ENCODE measurements at regions not wholly inside any gene's neighbourhood (a gene's known extent, or its start where the extent isn't known, plus 50 kb on each side); places are given as distances from the start of the nearest gene placed in this dataset.

- intact Hi-C loops (cut with micrococcal nuclease): no loop called here
- no peak for FAIRE-seq
- POLR2A ChIA-PET: no interaction called here
These were observed 476.0 kb downstream of the CSNK1G3 start for GRCh38 chr5:123987956-123988355.

GRCh38 chr5:123976379-123977033, 464.5 kb downstream of the CSNK1G3 start:
- H3K4me3 ChIP-seq (replicated peaks in 1 of 3; ENCODE audit: insufficient read depth in 1 of 3, low read depth in 1 of 3, low read length in 3 of 3): no peak overlapping the region
- dilution Hi-C loops (cut with MboI; ENCODE audit: extremely low pct_ligation_motif_present, low sequenced_read_pairs) (no loop called here), intact Hi-C loops (cut with micrococcal nuclease) (no loop called here)
- no peaks in the 10 kb centered on the region for H3K9me3 ChIP-seq (replicated peaks; ENCODE audit: control insufficient read depth, insufficient read depth, low read length)
- no peaks in the 10 kb centered on the region for H3K79me2 ChIP-seq (ENCODE audit: control insufficient read depth, insufficient read depth, low read length)
- POLR2A ChIA-PET: no interaction called here
- no peaks in the 10 kb centered on the region for H3K27me3 ChIP-seq (ENCODE audit: control insufficient read depth in 2 of 2, insufficient read depth in 2 of 2, low read length in 2 of 2)
- H2AFZ ChIP-seq (ENCODE audit: low read depth, low read length): no peak overlapping the region
- H3K9ac ChIP-seq (replicated peaks; ENCODE audit: extremely low read depth, insufficient read depth, low read length): no peak overlapping the region
- no peak overlapping the region for H3K4me2 ChIP-seq (ENCODE audit: insufficient read depth, low read length)
- H3K4me1 ChIP-seq (ENCODE audit: control insufficient read depth, extremely low read depth, insufficient read depth, low read length): no peaks in the 10 kb centered on the region
- no peak for DNase-seq (ENCODE audit: low read depth, low spot score)
- no peak overlapping the region for H3K27ac ChIP-seq (ENCODE audit: insufficient read depth, low read depth, low read length)
- CTCF ChIA-PET: no interaction called here
- no peaks in the 10 kb centered on the region for H4K20me1 ChIP-seq (replicated peaks; ENCODE audit: control insufficient read depth, extremely low read depth, insufficient read depth, low read length)
- no peaks in the 10 kb centered on the region for H3K36me3 ChIP-seq (ENCODE audit: control insufficient read depth in 2 of 2, extremely low read depth in 1 of 2, insufficient read depth in 2 of 2, low read length in 2 of 2)
- no peaks in the 10 kb centered on the region for H3K9me1 ChIP-seq (replicated peaks; ENCODE audit: control insufficient read depth, extremely low read depth, insufficient read depth, low read length)
- TF ChIP-seq POLR2AphosphoS5 (IDR thresholded peaks at IDR 0.05; ENCODE audit: insufficient read depth, low read depth, low read length) (no peak), EZH2 (IDR thresholded peaks at IDR 0.05; ENCODE audit: borderline replicate concordance, low read depth, low read length, severe bottlenecking) (no peak), JUN (IDR thresholded peaks at IDR 0.05; ENCODE audit: borderline replicate concordance, insufficient read depth, insufficient read length, low read depth) (no peak), FOS (IDR thresholded peaks at IDR 0.05; ENCODE audit: borderline replicate concordance, insufficient read depth, low read length) (no peak), POLR2A (IDR thresholded peaks at IDR 0.05; ENCODE audit: low read depth, low read length) (no peak), GATA2 (IDR thresholded peaks at IDR 0.05; ENCODE audit: insufficient read depth, insufficient read length, low read depth, low read length) (no peak), CTCF (IDR thresholded peaks at IDR 0.05; ENCODE audit: extremely low read depth in 1 of 2, insufficient read depth in 1 of 2, low read depth in 1 of 2, low read length in 2 of 2) (no peak), MYC (IDR thresholded peaks at IDR 0.05; ENCODE audit: low read depth, low read length) (no peak)
- TF ChIP-seq, protein P1, sequence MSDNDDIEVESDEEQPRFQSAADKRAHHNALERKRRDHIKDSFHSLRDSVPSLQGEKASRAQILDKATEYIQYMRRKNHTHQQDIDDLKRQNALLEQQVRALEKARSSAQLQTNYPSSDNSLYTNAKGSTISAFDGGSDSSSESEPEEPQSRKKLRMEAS (IDR thresholded peaks at IDR 0.05; ENCODE audit: insufficient read depth, insufficient read length): no peak
- no TSS peak for BruUV-seq (replicated peaks)
- FAIRE-seq: no peak

More at GRCh38 chr5:123987956-123988355, 476.0 kb downstream of the CSNK1G3 start:
- Histone ChIP-seq H3K27me3 (ENCODE audit: control insufficient read depth in 2 of 2, insufficient read depth in 2 of 2, low read length in 2 of 2) (no peaks in the 10 kb centered on the region), H3K4me1 (ENCODE audit: control insufficient read depth, extremely low read depth, insufficient read depth, low read length) (no peaks in the 10 kb centered on the region), H4K20me1 (replicated peaks; ENCODE audit: control insufficient read depth, extremely low read depth, insufficient read depth, low read length) (no peaks in the 10 kb centered on the region), H3K9me3 (replicated peaks; ENCODE audit: control insufficient read depth, insufficient read depth, low read length) (no peaks in the 10 kb centered on the region), H3K4me3 (replicated peaks in 1 of 3; ENCODE audit: insufficient read depth in 1 of 3, low read depth in 1 of 3, low read length in 3 of 3) (no peak overlapping the region), H2AFZ (ENCODE audit: low read depth, low read length) (no peak overlapping the region), H3K9me1 (replicated peaks; ENCODE audit: control insufficient read depth, extremely low read depth, insufficient read depth, low read length) (no peaks in the 10 kb centered on the region), H3K27ac (ENCODE audit: insufficient read depth, low read depth, low read length) (no peak overlapping the region), H3K9ac (replicated peaks; ENCODE audit: extremely low read depth, insufficient read depth, low read length) (no peak overlapping the region), H3K36me3 (ENCODE audit: control insufficient read depth in 2 of 2, extremely low read depth in 1 of 2, insufficient read depth in 2 of 2, low read length in 2 of 2) (no peaks in the 10 kb centered on the region), H3K79me2 (ENCODE audit: control insufficient read depth, insufficient read depth, low read length) (no peaks in the 10 kb centered on the region), H3K4me2 (ENCODE audit: insufficient read depth, low read length) (no peak overlapping the region)
- no TSS peak for BruUV-seq (replicated peaks)
- TF ChIP-seq EZH2 (IDR thresholded peaks at IDR 0.05; ENCODE audit: borderline replicate concordance, low read depth, low read length, severe bottlenecking): no peak
- TF ChIP-seq JUN (IDR thresholded peaks at IDR 0.05; ENCODE audit: borderline replicate concordance, insufficient read depth, insufficient read length, low read depth): no peak
- TF ChIP-seq, protein P1 (IDR thresholded peaks at IDR 0.05; ENCODE audit: insufficient read depth, insufficient read length): no peak
- no peak for TF ChIP-seq POLR2AphosphoS5 (IDR thresholded peaks at IDR 0.05; ENCODE audit: insufficient read depth, low read depth, low read length)
- CTCF ChIA-PET: no interaction called here
- dilution Hi-C loops (cut with MboI; ENCODE audit: extremely low pct_ligation_motif_present, low sequenced_read_pairs): no loop called here
- DNase-seq (ENCODE audit: low read depth, low spot score): no peak

All from endothelial cell of umbilical vein (primary cell).